NCI-H345 treated with DMSO at 0.1 percent for 48 hours (cell line): ENCODE measurements at regions not wholly inside any gene's neighbourhood (a gene's known extent, or its start where the extent isn't known, plus 50 kb on each side); places are given as distances from the start of the nearest gene placed in this dataset.
"Not testable (repeated sequence)": the region's sequence is repeated elsewhere in the genome, so short reads cannot be mapped to it uniquely, and the experiment has no call there.

ENCODE experiments used
- DNase-seq: peaks from one replicate; lab custom pipeline; 2025; ENCODE audit not compliant: unreplicated experiment; lab: John Stamatoyannopoulos, UW

DNA sequence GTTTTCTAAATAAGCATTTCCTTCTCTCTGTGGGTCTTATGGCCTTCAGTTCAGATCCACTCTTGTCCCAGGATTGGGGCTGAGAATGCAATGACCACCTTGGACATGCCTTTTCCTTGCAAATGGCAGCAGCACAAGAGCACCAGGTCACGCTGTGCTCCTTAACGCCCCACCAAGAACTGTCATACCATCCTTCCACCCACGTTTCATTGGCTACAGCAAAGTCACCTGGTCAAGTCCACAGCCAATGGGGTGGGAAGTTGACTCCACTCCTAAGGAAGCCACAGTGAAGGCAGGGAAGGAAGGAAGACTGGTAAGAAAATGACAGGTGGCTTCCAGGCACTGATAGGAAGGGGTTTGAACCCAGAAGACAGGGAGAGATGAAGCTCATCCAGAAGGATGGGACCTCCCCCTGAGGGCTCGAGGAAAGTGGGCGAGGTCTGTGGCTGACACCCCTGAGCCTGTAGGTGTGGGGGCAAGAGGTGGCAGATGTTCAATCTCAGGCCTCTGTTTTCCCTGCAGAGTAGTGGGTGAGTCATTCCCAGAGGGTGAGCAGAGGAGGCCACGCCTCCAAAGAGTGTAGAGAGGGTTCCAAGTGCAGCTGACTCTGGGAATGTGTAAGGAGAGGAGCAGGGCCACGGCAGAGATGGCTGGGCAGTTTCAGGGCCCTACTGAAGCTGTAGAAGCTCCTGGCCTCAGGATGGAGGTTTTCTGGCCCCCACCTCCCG, 113.5 kb upstream of the VRK1 start:
- no peak for DNase-seq

DNA sequence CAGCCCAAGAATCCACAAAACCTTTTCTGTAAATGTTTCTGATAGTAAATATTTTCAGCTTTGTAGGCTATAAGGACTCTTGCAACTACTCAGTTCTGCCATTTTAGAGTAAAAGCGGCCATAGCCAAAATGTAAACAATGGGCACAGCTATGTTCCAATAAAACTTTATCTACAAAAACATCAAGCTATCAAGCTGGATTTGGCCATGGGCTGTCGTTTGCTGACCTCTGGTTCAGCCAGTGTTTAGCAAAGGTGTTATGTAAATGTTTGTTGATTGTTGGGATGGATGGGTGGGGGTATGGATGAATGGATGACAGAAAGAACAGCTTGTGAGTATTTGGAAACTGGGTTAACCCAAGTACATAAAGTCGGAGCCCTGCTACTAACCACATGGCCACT, 111.1 kb upstream of the VRK1 start:
- no peak for DNase-seq

DNA sequence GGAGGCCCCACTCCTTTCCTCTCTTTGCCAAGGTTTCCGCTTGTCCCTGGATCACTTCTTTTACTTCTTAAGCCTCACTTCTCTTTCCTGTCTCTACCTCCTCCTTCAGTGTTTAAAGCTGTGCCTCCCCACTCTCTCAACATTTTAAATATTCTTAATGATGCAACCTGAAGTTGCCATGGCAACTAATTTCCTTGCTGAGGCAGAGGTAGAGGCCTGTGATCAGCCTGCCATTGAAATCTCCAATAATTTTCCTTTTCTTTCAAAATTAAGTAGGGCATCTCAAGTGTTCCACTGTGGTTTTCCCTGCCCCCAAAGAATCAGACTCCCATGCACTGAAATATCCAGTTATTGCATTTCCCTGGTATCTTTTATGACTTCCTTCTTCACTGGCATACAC, 108.6 kb upstream of the VRK1 start:
- DNase-seq = no peak

DNA sequence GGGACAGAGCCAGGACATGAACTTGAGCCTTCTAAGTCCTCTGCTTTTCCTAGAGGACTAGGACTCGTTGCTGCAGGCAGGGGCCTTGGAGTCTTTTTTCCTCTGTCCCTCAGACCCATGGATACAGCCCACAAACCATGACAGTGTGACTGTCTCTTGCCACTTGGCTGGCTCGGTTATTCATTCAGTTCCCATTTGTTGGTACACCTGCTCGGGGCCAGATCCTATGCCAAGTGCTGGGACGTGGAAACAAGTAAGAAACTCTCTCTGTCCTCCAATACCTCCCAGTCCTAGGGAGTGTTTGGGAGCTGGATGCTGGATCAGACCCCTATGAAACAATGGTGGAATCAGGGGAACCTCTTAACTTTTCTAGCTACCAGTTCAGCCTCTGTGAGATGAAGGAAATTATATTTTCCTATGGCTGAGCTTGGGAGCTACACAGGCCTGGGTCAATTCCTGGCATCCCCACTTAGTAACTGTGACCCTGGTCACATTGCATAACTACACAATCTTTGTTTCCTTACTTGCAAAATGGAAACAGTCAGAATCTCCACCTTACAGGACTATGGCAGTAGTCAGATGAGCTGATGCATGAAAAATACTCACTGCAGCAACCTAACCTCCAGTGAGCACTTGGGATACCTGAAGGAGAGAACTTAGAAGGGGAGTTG, 106.3 kb upstream of the VRK1 start:
- DNase-seq = no peak

DNA sequence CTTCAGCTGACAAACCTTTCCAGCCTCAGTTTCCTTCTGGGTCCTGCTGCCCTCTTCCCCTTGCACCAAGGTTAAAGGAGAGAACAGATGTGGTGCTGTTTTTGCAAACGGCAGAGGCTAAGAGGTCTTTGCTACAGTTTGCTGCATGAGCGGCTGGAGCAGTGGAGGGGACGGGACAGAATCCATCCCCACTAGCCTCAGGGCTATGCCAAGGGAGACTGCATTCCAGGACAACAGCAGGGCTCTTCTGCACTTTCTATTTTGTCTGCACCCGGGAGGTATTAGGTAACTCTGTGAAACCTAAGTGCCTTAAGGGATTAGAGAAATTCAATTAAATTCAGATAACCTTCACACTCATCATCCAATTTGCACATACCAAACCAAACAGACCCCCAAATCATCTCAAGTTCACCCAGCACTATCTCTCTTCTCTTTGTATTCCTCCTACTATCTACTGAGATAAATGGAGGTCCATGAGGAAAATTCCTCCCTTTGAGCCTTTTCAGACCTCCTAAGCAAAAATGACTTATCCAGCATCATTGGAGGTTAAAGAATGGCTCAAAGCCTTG, 103.8 kb upstream of the VRK1 start:
- DNase-seq = no peak

DNA sequence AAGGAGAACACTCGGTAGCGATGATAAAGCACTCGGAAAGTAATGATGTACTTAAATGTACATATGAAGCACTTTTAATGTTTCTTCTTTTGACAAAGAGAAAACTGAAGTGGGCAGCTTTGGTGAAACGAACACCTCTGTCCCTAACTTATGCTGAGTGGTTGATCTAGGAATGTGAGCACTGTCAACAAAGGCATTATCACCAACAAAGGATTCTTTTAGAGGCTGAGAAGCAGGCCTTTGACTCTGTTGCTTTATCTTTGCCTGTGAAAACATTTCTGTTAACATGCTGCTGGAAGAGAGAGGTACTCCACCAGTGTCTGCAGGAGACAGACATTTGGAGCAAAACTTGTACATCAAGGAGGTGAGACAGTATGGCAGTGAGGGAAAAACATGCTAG, 103.2 kb upstream of the VRK1 start:
- DNase-seq = no peak

DNA sequence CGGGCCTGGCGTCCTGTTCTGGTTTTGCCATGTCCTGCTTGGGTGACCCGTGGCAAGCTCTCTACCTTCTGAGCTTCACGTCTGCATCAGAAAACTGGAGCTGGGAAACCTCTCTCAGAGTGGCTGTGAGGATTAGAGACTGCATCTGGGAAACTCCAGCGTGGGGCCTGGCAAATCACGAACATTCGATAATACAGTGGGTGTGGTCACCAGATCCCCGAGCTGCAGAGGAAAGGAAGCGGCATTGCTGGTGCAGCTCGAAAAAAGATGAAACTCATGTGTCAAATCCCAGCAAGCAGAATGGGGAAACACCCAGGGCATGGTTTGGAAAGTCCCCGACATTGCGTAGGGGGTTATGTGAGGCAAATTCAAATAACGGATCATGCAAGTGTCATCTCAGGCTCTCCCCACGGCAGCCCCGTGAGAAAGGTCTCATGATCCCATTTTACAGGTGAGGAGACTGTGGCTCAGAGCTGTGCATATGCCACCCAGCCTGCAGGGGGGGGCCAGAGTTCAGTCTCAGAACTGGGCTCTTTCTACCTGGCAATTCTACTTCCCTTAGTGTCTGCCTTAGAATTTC, 98.1 kb upstream of the VRK1 start:
- DNase-seq = no peak

DNA sequence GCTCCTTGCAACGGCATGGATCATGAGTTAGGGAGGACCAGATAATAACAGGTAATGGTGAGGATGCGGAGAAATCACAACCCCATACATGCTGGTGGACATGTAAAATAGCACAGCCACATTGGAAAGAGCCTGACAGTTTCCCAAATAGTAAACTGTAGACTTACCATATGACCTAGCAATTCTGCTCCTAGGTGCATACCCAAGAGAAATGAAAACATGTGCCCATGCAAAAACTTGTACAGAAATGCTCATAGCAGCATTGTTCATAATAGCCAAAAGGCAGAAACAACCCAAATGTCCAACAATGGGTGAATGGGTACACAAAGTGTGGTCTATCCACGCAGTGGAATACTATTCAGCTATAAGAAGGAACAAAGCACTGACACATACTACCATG, 97.5 kb upstream of the VRK1 start:
- DNase-seq = no peak

DNA sequence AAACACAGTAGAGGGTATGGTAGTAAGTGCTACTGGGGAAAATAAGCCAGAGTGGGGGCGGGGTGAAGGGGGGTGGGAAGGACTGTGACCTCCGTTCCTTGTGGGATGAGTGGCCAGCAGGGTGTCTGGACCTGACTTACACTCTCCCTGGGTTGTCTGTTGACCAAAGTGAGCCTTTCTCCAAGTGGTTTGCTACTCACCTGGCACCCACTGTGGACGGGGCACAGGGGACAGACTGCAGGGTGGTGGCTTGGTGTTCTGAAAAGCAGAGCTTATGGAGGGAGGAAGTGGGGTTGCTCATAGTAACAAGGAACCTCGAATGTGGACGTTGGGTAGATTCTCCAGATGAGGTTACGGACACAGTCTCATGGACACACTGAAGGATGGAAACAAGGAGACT, 94.4 kb upstream of the VRK1 start:
- DNase-seq = no peak

DNA sequence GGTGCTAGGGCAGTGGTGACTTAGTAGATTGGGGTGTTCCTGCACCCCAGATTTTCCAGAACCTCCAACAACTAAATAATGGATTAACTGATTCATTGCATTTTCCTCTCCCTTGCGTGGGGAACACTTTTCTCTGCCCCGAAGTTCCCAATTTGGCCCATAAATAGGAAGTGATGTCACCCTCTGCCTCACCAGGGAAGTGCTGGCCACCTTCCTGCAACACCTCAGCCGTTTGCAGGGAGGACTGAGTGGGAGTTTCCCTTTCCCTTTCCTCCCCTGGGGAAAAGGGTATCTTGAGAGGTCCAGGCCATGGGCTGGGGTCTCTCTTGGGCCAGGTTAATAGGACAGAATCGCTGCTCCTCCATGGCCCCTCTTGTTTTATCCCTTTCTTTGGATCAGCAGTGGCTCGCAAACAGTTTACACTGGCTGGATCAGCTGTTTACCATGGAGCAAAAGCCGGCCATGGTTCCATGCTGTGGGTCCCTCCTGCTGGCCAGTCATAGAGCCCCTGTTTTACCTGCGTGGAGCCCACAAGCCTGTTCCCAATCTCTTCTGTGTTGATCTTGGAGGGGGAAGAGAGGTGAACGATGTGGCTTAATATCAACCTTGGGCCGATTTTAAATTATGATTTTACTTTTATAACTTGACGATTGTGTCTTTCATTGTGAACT, 91.6 kb upstream of the VRK1 start:
- no peak for DNase-seq

DNA sequence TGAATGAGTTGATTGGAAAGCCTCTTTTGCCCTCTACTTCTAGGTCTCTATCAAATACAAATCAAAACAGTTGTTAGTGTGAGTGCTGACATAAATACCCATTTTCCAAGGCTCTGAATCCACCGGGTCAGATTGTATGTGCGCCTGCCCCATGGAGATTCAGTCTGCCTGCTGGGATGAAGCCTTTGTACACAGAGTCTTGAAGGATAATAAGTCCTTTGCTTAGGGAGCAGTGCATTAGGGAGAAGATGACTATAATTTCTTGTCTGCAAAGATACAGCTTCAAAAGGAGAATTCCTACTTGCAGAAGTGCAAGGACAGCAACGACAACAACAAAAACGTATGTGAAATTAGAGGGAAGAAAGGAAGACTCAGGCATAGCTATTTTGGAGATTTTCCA, 90.3 kb upstream of the VRK1 start:
- no peak for DNase-seq

DNA sequence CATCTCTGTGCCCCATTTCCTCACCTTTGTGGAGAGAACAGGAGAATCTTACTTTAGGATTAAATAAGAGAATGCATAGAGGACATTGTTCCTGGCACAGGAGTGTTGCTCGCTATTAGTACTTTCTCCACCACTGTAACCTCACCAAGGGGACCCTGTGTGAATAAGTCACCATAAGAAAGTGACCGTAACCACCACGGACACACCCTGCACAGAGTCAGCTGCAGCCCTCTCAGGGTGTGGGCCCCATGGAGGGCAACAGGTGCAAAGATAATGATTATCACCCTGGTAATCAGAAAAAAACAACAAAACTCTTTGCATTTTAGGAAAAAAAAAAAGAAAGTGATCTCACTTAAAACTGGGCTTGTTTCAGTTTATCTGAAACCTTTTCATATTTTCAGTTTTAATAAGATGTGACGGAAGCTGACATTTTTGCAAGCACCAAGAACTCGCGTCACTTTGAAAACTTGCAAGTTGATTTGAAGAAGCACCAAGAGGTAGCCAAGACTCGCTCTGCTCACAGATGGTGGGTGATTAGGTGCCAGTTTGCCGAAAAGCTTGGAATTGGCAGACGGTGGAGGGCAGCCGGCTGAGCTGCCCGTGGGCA, 87.0 kb upstream of the VRK1 start:
- DNase-seq = no peak

DNA sequence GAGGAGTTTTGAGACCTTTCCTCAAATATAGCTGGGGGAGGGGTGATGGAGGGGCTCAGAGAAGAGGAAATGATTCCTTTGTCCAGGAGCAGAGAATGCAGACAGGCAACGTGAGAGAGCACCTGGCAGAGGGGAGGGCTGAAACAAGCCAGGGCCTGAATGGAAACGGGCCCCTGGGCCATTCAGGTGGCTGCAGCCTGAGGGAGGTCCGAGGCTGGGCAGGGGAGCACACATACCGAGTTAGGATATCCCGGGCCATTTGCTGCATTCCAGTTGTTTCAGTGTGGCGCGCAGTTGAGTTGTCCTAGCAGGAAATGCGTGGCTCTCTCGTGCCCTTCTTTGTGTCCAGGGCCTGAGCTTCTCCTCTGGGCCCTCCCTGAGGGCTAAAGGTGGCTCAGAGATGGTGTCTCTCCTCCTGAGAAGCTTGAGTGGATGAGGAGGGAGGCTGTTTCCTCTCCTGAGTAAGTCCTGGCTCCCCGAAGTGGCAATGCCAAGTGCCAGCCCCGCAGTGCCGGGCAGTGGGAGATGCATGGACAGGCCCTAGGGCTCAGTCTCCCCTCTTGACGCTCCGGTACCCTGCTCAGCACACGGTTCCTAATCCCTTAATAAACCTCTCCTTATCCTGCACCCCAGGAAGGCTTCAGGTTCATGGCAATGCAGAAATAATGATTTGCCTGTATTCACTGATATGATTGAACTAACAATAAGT, 85.5 kb upstream of the VRK1 start:
- no peak for DNase-seq

DNA sequence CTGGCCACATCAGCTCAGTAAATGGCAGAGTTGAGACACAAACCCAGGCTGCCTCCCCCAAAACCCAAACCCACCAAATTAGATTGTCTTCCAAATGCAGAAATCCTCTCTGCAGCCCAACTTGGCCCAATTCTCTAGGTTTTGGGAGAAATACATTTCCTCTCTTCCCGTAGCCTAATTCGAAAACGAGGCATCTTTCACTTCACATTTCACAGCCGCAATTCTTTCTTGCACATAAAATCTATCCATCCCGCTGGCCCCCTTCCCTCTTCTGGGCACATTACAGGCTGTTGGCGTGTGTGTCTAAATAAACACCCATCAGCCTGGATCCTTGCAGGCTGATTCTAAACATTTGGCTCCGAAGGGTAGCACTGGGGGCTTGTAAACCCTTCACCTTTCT, 83.8 kb upstream of the VRK1 start:
- DNase-seq = no peak

DNA sequence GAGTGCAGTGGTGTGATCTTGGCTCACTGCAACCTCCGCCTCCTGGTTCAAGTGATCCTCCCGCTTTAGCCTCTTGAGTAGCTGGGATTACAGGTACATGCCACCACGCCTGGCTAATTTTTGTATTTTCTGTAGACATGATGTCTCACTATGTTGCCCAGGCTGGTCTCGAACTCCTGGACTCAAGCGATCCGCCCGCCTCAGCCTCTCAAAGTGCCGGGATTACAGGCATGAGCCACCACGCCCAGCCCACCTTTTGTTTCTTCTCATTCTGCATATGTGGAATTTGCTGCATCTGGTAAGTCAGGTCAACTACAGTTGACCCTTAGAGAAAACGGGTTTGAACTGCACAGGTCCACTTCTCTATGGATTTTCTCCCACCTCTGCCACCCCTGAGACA, 82.6 kb upstream of the VRK1 start:
- not testable (repeated sequence) for DNase-seq

DNA sequence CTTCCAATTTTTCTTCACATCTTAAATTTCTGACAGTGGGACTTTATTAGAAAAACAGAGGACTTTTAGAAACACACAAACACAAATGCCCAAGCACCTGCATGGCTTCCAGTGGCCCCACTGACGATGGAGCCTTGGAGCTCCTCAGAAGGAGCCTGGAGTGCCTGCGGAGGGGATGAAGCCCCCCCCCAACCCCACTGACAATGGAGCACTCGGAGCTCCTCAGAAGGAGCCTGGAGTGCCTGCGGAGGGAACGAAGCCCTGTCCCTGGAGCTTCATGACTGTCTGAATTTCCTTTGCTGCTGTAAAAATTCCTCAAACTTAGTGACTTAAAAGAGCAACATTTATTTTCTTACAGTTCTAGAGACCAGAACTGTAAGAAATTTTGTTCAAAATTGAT, 80.1 kb upstream of the VRK1 start:
- DNase-seq = no peak

DNA sequence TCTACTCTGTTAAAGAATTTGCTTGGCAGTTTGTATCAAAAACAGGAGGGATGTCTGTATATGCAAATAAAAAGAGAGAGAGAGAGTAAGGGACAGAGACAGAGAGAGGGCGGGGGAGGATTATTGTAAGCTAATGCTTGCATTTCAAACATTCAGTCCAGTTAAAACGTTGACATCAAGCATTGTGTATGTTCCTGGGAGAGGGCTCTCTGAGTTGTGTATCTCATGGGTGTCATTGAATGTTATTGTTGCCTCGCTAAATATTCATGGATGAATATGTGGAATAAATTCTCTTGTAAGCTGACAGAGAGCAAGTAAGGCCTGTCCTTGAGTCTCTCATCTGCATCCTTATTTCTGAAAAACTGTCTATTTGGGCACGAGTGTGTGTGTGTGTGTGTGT, 78.8 kb upstream of the VRK1 start:
- no peak for DNase-seq

DNA sequence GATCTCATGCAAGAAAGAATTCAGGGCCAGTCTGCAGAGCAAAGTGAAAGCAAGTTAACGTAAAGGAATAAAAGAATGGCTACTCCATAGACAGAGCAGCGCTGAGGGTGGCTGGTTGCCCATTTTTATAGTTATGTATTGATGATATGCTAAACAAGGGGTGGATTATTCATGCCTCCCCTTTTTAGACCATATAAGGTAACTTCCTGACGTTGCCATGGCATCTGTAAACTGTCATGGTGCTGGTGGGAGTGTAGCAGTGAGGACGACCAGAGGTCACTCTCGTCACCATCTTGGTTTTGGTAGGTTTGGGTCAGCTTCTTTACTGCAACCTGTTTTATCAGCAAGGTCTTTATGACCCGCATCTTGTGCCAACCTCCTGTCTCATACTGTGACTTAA, 76.5 kb upstream of the VRK1 start:
- DNase-seq = not testable (repeated sequence)

DNA sequence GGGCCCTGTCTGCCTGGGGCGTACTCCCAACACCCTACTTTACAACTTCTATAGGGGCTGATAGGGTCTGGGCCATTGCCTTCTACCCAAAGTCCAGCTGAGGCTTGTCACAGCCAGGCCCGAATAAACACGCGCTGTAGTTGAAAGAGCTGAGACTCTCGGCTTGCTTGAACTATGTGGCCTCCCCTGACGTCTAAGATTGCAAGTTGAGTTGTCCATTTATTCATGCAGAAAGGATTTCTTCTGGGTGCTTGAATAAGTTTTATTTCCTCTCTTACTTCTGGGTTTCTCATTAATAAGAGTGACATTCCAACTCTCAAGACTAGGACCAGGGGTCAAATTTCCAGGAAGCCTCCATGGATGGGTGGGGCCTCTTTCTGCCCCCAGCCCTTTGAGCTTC, 74.4 kb upstream of the VRK1 start:
- no peak for DNase-seq

DNA sequence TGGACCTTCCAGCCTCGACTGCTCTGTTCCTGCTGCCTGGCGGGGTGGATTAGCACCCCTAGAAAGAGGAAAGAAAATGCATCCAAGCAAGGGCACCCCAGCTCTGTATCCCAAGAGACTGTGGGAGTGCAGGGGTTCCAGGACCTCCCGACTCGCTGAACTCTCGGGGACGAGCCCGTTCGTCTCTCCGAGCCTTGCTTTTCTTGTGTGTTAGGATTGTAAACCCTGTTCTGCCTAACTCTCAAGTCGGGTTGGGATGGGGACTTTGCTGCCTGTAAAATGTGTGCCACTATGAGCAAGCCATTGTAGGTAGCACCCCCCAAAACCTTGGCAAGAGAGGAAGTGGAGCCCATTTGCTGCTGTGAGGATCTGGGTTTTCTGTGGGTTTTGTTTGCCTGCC, 73.2 kb upstream of the VRK1 start:
- no peak for DNase-seq

DNA sequence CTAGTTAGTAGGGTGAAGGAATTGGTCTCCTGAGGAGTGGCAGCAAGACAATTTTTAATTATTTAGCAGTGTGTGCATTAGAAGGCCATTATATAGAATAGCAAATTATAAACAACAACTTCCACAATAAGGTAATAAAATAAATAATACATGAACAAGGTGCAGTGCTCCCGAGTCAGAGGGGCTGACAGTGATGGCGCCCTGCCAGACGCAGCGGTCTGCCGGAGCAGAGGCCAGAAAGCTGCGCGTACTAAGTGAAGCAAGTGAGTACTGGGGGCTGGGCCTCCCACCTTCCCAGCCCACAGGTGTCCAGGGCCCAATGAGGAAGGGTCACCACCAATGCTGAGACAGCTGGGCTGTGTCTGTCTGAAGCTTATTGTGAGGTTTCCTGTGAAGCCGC, 72.0 kb upstream of the VRK1 start:
- DNase-seq = no peak
